CD4-positive, alpha-beta T cell treated with Interleukin-1 beta for 1 hour (primary cell): ENCODE measurements at regions not wholly inside any gene's neighbourhood (a gene's known extent, or its start where the extent isn't known, plus 50 kb on each side); places are given as distances from the start of the nearest gene placed in this dataset.
"Not testable (repeated sequence)": the region's sequence is repeated elsewhere in the genome, so short reads cannot be mapped to it uniquely, and the experiment has no call there.

Experiments
- DNase-seq, 2 donors: peaks; one replicate each; pipeline ENCODE4 v3.0.0-alpha.2; 2020 to 2022

DNA sequence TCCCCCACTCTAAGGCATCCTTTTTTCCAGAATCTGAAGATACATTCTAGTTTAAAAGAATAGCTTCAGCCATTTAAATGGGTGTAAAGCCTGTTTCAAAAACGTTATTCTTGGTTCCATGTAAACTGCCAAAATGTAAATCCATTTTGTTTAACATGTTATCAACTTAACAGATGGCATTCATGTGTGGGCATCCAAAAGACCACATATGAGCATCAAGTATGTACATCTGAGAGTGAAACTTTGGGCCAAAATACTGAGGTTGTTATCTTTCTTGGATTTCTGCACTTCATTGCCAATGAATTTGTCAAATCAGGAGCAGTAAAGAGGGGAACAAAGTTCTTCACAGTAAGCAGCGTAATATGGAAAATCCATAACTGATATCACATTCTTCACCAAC is 395.4 kb downstream of the ZNF804A start:
- DNase-seq: no peak

DNA sequence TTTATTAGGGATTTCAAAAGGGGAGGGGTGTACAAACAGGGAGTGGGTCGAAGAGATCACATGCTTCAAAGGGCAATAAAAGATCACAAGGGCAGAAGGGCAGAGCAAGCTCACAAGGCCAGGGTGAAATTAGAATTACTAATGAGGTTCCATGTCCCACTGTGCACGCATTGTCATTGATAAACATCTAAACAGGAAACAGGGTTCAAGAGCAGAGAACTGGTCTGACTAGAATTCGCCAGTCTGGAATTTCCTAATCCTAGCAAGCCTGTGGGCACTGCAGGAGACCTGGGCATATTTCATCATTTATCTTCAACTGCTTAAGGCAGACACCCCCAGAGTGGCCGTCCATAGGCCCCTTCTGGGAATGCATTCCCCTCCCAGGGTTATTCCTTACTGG is 408.2 kb downstream of the ZNF804A start:
- DNase-seq: no peak

DNA sequence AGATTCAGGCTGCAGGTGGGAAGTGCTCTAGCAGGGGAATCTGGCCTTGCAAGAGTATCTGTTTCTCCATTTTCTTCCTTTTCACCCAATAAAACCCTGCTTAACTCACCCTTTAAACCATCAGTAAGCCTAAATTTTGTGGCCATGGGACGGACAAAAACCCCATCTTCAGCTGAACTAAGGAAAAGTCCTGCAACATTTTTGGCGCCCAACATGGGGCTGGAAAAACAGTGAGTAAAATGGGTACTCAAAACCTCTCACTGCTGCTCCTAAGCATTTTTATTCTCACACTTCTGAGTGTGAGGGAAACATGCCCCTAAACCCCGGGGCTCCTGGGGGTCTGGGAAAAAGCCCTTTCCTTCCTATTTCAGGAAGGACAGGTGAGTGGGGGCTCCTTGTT is 414.3 kb downstream of the ZNF804A start:
- DNase-seq: no peak

DNA sequence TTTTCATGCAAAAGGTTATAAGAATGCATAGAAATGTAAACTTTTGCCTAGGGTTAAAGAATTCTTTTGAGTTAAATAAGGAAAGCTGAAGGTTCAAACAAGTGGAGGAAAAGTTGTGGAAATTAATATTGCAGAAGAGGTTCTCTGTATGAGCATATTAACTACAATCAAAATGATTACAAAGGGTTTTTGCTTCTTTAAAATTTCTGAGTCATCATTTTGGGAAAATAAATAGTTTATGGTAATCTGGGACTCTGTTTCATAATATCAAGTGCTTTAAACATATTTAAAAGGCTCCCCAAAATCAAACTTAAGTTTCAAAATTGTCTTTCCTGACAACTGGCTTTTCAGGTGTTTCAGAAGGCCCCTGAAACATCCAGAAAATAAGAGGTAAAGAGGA is 415.7 kb downstream of the ZNF804A start:
- DNase-seq: no peak

DNA sequence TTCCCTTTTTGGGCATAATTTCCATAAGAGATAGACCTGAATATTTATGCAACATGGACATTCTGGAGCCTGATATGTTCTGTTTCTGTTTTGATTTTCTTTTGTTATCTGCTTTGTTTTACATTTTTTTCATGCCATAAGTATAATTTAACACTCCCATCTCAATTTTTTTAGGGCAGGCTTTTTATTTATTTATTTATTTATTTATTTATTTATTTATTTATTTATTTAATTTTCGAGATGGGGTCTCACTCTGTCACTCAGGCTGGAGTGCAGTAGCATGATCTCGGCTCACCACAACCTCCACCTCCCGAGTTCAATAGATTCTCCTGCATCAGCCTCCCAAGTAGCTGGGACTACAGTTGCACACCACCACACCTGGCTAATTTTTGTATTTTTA is 427.6 kb downstream of the ZNF804A start:
- DNase-seq: not testable (repeated sequence)

DNA sequence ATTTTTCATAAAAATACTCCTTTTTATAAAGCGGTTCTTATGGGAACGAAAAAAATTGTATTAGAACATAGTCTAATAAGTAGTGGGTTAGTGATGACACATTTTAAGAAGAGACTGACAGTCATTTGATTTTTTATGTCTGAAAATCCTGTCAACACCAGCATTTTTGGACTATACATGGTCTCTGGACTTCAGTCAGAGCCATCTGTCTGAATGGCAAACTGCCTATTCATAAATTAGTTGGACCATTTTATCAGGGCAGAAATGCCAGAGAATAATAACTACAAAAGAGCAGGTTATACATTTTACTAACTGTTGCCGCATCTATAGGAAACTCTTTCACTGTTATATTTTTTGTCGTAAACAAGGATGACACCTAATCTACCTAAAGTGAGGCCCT is 437.6 kb downstream of the ZNF804A start:
- DNase-seq: no peak

DNA sequence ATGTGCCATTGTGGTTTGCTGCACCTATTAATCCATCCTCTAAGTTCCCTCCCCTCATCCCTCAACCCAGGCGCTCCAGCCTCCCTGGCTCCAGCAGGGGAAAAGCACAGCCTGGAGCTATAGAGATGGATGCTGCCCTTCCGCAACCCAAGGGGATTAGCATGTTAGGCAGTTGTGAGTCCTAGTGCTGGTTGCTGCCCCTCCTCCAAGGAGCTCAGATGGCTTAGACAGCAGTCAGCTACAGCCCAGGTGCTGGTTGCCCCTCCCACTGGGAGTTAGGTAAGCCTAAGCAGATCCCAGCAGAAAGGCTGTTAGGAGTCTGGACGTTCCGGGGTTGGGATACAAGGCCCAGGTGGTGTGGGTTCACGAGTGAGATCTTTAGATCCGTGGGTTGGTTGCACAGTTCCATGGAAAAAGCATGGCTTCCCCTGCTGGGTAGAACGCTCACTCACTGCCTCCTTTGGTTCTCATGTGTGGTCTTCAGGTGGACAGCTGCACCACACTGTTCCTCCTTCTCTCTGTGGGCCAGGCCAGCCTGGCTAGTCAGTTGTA is 446.1 kb downstream of the ZNF804A start:
- no peak for DNase-seq

DNA sequence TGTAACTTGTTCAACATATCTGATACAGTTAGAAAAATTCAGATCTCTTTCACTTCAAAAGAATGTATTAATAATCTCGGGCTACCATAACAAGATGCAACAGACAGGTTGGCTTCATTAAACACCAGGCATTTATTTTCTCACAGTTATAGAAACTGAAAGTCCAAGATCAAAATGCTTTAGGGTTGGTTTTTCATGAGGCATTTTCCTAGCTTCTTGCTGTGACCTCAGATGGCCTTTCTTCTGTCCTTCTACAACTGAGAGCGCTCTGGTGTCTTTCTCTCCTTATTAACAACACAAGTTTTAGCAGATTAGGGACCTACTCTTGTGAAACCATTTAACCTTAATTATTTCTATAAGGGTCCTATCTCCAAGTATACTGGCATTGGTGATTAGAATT is 452.5 kb downstream of the ZNF804A start:
- DNase-seq: no peak

DNA sequence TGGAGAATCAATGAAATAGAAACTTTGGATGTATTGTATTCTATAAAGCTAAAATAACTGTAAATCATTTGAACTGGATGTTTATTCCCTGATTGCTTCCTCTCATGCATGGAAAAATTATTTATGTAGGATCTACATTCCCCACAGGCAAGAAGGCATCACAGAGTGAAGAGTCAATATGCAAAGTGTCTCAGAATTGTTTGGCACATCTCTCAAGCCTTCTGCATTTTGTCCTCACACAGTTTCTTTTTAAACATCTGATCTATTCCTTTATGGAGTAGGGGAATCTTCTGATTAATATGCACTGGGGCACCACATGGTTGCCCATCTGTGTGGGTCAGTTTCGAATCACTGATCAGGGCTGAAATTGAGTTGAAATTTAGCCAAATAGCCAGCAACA is 465.4 kb downstream of the ZNF804A start:
- no peak for DNase-seq

DNA sequence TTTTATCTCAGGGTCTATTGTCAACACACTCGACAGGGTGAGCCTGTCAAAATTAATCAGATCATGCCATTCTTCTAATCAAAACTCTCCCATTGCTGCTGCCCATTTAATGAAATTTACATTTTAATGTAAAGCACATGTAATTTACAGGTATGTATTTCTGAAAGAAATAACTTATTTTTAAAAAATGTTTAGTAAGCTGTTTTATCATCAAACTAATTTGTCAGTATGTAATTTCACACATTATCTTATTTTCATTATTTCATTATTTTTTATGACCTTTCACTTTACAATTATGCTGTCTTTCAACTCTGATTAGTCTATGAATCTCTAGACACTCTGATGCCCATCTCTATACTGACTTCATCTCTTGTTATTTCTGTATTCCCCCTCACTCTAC is 467.8 kb downstream of the ZNF804A start:
- no peak for DNase-seq

DNA sequence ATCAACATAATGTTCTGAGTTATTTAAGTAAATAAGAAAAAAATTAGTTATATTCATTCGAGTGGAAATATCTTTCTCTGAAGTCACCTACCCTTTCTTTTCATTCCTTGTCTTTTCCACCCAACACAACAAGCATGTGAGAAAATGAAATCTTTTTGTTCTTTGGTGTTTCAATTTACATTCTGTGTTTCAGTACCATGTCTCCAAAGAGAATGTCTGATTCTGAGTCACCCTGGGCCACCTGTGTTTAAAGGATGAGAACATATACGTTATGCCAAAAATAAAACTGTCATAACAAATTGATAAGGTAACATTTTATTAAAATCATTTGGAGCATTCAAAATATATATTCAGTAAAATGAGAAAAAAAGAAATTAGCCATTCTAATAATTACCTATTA is 470.8 kb downstream of the ZNF804A start:
- no peak for DNase-seq

DNA sequence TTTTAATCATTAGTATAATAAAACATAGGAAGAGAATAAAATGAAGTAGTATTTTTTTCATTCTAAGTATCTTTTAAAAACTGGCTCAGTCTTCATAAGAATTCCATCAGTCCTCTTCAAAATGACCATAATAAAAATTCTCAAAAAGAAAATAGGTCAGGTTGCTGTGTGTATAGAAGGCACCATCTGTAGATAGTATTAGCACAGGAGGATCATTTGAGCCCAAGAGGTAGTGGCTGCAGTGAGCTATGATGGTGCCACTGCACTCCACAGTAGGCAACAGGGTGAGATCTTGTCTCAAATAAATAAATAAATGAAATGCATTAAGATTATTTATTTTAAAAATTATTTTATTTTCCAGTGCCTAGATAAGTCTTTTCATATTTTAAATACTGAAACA is 475.8 kb downstream of the ZNF804A start:
- DNase-seq: no peak

DNA sequence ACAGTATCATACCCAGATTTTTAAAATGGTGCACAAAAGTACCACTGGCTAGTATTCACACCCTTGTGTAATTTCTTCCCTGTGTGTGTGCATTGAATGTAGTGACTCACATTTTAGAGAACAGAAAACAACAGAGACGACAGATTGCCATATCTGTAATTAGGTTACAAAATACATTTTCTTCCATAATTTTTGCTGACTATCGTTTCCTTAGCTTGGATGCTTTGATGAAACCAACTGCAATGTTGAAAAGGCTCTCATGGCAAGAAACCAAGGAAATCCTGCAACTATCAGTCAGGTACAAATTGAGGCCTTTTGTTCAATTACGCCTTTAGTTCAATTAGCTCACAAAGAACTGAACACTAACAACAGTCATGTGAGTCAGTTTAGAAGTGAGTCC is 484.4 kb downstream of the ZNF804A start:
- DNase-seq: no peak

DNA sequence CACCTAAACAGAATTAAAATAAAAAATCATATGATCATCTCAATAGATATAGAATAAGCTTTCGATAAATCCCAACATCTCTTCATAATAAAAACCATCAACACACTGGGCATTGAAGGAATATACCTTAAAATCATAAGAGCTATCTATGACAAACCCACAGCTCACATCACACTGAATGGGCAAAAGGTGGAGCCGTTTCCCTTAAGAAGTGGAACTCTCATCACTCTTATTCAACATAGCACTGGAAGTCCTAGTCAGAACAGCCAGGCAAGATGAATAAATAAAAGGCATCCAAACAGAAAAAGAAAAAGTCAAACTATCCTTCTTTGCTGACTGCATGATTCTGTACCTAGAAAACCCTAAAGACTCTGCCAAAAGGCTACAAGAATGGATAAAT is 510.3 kb downstream of the ZNF804A start:
- DNase-seq: no peak

DNA sequence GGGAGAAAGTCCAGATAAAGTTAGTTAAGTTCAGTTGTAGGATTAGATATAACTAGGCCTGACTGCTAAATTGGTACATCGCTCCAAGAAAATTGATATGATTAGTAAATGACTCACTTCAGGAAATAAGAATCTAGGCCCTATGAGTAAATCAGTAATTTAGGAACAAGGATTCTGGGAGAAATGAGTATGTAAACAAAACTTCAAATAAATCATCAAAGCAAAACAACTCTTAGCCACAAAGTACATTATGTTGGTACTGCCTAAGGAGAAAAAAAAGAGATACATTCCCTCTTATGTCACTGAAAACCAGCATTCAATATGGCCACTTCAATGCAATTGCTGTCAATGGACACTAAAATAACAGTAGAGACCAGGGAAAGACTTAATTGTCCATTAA is 529.1 kb downstream of the ZNF804A start:
- DNase-seq: no peak

DNA sequence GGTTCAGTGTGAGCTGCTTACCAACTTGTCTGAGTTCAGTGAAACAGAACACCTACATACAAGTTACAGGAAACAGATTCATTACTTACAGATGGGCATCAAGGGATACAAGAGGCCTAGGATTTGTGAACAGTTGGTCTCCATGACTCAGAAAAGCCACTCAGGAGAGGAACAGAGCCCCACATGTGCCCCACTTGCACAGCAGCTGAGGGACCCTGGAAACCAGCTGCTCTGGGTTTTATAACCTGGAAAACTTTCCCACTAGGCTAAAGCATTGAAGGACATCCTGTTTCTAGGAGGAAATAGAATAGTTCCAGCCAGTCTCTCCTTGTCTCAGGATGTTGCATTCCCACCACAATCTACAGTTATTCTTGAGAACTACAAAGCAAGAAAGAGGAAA is 530.0 kb downstream of the ZNF804A start:
- no peak for DNase-seq

DNA sequence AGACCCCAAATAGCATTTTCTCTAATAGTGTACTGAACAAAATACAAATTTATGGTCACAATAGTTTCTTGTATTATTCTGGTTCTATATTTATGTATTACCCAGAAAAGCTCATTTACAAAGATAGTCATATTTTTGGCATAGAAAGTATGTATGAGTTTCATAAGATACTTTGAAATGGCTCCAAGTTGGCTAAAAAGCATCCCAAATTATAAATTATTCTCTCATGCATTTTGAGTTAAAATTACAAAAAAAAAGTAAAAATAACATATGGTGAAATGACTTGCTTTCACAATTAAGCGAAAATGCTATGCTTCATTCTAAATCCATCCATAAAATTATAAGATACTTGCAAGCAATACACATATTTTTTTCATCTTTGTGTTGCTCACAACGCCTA is 530.7 kb downstream of the ZNF804A start:
- DNase-seq: no peak

DNA sequence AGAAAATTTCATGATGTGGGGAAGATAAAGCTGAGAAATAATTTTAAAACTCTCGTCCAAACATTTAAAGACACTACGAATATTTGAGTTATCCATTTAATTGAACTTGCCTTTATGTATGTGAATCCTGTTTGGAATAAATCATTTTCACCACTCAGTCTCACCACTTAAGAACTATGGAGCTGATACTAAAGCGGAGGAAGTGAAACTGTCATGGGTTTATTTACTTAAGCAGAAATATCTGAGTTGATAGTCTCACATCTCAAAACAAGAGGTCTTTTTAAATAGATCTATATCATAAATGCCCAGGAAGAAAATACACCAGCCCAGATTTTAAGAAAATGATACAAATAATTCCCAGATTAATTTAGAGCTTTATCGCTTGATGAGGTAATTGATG is 532.4 kb downstream of the ZNF804A start:
- no peak for DNase-seq

DNA sequence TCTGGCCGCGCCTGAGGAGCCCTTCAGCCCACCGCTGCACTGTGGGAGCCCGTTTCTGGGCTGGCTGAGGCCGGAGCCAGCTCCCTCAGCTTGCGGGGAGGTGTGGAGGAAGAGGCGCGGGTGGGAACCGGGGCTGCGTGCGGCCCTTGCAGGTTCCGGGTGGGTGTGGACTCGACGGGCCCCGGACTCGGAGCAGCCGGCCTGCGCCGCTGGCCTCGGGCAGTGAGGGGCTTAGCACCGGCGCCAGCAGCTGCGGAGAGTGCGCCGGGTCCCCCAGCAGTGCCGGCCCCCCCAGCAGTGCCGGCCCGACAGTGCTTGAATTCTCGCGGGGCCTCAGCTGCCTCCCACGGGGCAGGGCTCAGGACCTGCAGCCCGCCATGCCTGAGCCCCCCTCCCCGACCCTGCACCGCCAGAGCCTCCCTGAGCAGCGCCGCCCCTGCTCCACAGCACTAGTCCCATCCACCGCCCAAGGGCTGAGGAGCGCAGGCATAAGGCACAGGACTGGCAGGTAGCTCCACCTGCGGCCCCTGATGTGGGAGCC is 534.2 kb downstream of the ZNF804A start:
- DNase-seq: no peak

DNA sequence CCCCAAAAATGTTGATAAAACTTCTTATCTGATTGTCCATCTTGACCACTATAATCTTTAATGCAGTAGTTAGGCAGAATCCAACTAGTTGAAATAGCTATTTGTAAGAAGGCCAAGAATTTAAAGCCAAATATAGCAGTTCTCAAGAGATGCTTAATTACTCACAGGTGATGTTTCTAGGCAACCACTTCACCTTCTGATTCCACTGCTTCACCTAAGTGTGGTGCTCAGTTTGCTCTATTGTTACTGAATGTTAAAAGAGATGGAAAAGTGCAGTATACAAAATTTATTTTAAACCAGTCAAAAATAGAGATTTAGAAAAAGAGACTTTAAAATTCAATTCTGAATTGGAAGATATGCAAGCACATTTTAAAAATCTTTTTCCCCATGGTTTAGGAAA is 539.4 kb downstream of the ZNF804A start:
- no peak for DNase-seq

DNA sequence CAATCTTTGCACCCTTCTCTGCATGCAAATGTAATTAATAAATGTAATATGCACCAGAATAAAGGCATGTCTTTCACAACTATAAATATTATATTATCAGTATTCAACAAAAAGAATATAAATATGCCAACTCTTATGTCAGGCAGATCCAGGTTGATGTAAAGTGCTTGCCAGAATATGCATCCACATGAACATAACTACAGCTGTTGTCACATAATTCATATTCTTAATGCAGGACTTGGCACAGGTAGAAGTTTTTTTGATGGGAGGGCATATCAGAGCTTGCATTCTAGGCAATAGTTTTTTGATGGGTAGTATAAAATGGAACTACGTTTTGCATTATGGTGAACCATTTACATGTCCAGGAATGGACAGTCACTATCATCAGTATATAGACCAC is 544.3 kb downstream of the ZNF804A start:
- no peak for DNase-seq

DNA sequence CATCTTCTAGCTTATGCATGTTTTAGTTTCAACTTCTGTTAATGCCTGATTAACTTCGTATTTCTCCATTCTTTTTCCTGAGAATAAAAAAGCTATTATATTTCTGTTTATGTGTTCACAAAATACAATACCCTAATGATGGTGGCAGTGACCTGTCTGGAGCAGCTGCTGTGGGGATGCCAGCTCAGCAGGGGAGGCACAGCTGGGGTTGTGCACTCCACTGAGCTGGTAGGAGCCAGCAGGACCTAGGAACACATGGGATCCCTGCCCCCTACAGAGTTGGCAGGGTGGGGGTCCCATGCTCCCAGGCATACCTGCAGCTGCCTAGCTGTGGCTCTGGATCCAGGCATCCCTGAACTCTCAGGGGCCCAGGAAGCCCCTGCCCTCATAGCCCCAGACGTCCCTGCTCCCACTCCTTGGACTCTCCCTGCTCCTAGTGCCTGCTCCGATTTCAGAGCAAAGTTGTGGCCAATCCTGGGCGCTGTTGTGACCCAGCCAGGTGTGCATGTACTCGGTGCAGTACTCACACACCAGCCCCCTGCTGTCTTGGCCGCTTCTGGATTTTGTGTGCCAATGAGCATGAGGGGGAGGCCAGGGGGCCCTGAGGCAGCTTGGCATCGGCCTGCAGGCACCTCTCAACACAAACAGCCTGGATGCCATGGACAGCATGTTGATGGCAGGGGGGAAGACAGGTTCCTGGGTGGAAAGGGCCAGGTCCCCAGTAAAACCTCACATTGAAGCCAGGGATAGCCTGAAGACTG is 546.0 kb downstream of the ZNF804A start:
- no peak for DNase-seq

DNA sequence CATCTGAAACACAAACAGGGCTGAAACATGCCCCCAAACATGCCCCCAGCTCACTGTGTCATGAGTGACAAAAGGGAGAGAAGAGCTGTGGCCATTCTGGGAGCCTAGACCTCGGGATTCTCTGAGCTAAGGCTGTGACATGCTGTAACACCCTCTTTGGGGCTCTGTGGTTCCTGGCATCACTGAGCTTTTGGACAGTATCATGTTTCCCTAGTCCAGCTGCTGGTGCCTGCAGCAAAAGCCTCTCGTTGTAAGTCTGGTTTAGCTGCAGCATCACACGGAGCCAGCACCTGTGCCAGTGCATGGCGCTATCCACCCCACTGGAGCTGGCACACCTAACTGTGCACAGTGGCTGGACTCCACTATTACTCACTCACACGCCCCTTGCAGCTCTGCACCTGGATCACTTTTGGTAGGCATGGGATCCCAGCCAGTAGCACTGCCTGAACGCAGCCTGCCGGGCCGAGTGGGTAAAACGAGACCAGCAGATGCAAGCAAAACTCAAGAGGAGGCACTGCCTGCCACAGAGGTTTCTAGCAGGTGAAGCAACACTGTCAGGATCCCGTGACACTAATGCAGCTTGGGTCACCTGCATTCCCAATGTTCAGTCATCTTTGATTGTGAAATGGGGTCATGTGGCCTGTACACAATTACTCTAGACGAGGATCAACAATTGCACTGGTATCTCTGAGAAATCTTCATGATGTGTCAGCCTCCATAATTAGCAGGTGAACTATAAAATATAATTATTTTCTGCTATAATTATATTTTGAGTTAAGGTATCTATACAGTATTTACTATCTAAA is 547.2 kb downstream of the ZNF804A start:
- DNase-seq: no peak

DNA sequence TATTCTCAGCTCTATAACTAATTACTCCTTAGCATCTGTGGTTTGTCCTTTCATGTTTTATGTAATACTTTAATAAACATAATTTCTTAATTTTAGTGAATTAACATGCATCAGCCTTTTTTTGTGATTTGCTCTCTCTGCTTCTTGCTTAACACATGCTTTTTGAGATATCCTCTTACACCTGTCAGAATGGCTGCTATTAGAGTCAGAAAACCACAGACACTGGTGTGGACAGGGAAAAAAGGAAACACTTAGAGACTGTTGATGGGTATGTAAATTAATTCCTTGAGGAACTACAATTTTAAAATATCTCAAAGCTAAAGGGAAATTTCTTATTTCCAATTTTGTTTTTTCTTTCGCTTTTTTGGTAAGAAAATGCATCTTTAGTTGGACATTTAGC is 549.0 kb downstream of the ZNF804A start:
- no peak for DNase-seq
